K562 (cell line): ENCODE measurements at regions not wholly inside any gene's neighbourhood (a gene's known extent, or its start where the extent isn't known, plus 50 kb on each side); places are given as distances from the start of the nearest gene placed in this dataset.

Experiments
- EZH2 ChIP-seq: IDR thresholded peaks from 2 replicates; pipeline ENCODE4 v1.6.1; 2012; ENCODE audit warnings: low read depth, mild to moderate bottlenecking, inconsistent platforms, low read length, borderline replicate concordance
- TF ChIP-seq, protein P1 (sequence below), 3 experiments: IDR thresholded peaks in 2 of 3; conservative IDR thresholded peaks in 1 of 3; 2 replicates each; pipeline ENCODE4 v1.5.1; 2011 to 2012; ENCODE audit warnings: low read length in 3 of 3, mild to moderate bottlenecking in 3 of 3, control low read depth in 2 of 3, improper control_type of control experiment in 1 of 3, inconsistent platforms in 1 of 3, low read depth in 1 of 3, mixed read lengths in 1 of 3, moderate library complexity in 1 of 3; ENCODE audit not compliant: insufficient read depth in 2 of 3
- TF ChIP-seq, protein P2 (sequence below): sonication (generic); formaldehyde crosslinking; IDR thresholded peaks from 2 replicates; pipeline ENCODE4 v1.8.0; 2022; ENCODE audit warnings: mild to moderate bottlenecking, missing genetic modification reagents

DNA sequence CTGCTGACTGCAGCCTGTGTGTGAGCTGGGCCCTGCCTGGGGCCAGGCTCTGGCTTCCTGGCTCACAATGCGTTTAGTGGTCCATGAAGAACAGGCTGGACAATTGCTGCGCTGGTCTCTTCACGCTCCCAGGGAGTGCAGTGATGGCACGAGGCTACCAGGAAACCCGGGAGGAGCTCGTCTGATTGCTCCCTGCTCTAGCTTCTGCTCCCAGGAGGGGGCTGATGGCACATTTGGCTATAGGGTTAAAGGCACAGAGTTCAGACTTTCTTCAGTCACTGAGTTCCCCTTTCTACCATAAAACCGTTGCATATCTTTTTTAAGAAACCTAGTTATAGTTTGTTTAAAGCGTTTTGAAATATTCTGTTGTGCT is 60.1 kb downstream of the KCNF1 start:
- TF ChIP-seq, protein P1, sequence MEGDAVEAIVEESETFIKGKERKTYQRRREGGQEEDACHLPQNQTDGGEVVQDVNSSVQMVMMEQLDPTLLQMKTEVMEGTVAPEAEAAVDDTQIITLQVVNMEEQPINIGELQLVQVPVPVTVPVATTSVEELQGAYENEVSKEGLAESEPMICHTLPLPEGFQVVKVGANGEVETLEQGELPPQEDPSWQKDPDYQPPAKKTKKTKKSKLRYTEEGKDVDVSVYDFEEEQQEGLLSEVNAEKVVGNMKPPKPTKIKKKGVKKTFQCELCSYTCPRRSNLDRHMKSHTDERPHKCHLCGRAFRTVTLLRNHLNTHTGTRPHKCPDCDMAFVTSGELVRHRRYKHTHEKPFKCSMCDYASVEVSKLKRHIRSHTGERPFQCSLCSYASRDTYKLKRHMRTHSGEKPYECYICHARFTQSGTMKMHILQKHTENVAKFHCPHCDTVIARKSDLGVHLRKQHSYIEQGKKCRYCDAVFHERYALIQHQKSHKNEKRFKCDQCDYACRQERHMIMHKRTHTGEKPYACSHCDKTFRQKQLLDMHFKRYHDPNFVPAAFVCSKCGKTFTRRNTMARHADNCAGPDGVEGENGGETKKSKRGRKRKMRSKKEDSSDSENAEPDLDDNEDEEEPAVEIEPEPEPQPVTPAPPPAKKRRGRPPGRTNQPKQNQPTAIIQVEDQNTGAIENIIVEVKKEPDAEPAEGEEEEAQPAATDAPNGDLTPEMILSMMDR (IDR thresholded peaks at IDR 0.05 in 2 of 3, conservative IDR thresholded peaks at IDR 0.05 in 1 of 3; ENCODE audit: insufficient read depth in 2 of 3, low read depth in 1 of 3, low read length in 3 of 3) = no peak
- no peak for TF ChIP-seq EZH2
- TF ChIP-seq, protein P2, sequence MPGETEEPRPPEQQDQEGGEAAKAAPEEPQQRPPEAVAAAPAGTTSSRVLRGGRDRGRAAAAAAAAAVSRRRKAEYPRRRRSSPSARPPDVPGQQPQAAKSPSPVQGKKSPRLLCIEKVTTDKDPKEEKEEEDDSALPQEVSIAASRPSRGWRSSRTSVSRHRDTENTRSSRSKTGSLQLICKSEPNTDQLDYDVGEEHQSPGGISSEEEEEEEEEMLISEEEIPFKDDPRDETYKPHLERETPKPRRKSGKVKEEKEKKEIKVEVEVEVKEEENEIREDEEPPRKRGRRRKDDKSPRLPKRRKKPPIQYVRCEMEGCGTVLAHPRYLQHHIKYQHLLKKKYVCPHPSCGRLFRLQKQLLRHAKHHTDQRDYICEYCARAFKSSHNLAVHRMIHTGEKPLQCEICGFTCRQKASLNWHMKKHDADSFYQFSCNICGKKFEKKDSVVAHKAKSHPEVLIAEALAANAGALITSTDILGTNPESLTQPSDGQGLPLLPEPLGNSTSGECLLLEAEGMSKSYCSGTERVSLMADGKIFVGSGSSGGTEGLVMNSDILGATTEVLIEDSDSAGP (CRISPR knock-in tag) = no peak
